SKM-1 treated with dmso at 0.1 percent for 144 hours (cell line): ENCODE measurements at regions not wholly inside any gene's neighbourhood (a gene's known extent, or its start where the extent isn't known, plus 50 kb on each side); places are given as distances from the start of the nearest gene placed in this dataset.

ENCODE experiments used
- DNase-seq: peaks from one replicate; lab custom pipeline; 2025; ENCODE audit not compliant: unreplicated experiment; lab: John Stamatoyannopoulos, UW

DNA sequence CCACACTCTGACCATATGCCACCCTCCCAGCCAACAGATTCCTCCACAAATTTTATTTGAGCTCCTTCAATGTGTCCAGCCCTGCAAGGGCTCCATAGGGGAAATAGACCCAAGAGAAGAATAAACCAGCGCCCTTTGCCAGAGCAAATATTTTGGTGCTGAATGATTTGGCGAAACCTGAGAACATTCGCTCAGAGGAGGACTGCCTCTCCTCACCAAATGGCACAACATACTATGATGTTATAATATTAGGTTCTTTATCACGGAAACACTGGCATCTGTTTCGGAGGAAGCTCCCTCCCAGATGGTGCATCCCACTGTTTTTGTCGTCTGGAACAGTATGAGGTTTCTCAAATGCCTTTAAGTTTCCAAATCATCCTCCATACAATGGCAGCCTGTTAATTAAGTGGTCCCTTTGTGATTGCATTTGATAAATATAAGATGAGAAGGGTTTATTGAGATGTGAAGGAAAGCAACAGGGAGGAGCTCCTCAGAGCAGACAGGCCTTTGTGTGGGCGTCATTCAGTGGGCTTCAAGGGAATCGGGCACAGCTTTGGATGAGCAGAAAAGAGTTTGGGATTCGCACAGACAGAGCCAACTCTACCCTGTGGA, 139.1 kb upstream of the ADRA1B start:
- no peak for DNase-seq

DNA sequence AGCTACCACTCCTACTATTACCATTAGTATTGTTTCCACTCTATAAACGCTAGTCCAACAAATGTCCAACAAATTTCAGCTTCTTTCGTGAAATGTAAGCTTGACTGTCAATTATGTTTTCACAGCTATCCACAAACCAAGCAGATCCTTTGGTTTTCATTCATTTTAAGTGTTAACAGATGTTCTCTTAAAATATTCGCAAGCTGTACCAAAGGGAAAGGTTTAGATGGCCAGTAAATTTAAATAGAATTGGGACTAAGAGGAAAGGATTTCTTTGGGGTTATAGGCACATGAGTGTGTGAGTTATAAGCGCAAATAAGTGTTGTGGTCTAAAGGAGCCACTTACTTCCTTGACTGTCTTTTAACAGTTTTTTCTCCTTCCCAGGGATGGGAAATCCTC, 136.8 kb upstream of the ADRA1B start:
- no peak for DNase-seq

GRCh38 chr5:159780246-159780645, 136.0 kb upstream of the ADRA1B start:
- DNase-seq = no peak

GRCh38 chr5:159781626-159782157, 134.6 kb upstream of the ADRA1B start:
- DNase-seq = no peak

DNA sequence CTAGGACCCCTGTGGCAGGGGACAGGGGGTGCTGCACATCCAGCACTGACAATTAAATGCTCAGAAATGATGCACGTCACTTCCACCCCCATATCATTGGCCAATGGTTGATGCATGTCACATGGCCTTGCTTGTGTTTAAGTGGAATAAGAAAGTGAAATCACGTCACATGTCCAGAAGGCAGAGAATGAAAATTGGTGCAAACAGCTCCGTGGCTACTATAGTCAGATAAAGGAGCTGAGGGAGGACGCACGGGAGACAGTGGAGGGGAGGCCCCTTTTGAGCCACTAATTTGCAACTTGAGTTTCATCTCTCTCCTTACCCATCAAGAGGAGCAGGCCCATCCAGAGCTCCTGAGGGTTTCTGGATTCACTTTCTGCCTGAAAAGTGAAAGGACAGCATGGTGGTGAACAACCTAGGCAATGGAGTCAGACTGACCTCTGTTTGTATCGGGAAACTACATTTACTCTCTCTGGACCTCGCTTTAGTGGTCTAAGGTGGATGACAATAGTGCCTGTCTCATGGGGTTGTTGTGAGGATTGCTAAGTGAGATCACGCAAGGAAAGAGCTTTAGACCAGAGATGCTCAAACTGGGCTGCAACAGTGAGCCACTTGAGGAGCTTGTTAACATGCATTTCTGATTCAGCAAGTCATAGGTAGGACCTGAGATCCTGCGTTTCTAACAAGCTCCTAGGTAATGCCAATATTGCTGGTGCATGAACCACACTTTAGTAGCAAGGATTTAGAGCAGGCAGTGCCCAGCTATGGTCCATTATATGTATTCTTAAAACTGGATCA, 133.9 kb upstream of the ADRA1B start:
- DNase-seq = no peak

DNA sequence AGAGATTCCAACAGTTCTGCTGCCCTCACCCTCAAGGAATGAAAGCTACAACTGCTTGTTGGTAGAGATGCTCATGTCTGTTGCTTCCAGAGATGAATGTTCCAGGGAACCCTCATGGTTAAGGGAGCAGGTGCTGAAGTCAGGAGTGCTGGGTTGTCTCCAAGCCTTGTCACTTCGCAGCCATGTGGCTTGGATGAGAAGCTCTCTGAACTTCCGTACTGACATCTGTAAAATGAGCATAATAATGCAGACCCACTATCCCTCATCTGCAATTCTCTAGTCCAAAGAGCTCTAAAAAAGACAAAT, 133.3 kb upstream of the ADRA1B start:
- DNase-seq = no peak

DNA sequence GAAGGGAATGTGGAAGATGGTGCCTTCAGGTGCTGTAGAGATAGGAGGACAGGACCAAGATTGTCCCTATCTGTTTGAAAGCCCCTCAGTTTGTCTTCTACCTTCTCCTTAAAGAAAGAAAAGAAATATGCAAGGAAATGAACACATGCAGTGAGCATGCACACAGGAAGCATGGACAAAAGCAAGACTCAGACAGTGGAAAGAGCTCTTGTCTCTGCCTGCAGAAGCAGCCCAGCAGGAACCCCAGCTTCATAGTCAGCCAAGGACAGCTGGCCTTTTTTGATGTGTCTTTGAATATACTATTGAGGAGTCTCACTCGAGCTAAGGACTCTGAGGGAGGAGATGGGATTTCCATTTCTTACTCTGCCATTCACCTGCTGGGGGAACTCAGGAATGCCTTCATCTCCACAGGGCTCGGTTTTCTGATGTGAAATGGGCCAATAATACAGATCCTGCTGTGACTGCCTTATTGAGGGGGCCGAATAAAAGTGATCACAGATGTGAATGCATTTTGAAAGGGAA, 132.5 kb upstream of the ADRA1B start:
- DNase-seq = no peak

DNA sequence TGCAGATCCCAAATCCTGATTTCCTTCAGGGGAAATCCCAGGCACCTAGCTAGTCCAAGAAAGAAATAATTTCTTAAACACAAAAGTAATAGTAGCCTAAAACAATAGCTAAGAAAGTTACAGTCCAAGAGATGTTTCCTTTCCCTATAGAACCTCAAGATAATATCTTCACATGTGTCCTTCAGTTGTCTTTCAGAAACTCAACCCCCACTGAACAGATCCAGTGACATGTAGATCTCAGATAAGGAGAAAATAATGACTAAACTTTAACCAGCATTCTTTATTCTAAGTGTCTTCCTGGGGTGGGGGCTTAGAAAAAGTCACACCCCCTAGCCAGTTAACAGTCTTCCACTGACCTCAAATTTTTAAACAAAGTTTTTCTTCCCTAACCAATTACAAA, 131.3 kb upstream of the ADRA1B start:
- no peak for DNase-seq

DNA sequence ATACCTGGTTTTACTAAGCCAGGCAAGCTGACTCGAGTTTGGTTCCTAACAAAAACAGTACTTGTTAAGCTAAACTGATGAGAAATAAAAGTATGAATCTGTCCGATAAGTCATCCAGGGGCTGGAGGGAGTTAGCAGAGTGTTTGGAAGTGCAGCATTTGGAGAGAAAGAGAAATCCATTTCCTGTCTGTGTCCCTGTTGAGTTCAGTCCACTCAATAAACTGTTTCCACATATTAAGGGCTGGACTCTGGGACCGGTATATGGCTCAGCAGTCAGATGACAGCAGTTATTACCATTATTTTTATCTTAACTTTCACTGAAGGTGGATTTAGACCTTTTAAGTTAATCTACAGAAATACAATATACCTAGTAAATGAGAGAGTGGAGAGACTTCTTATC, 130.6 kb upstream of the ADRA1B start:
- DNase-seq = no peak

DNA sequence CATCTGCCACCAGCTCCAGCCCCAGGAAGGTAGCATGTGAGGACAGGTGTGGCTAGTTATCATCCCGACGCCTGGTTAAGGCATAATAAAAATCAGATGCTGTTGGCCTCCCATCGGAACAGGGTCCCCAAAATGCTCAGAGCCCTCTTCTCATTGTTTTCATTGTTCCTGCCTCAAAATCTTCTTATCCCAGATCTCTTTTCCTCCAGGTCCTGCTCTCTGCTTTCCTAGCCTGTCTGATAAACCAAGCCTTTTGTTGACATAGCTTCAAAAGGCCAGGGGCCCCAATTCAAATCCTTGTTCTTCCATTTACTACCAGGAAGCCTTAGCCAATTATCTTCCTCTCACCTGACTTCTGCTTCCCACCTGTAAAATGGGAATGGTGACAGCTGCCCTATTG, 130.1 kb upstream of the ADRA1B start:
- DNase-seq = no peak

DNA sequence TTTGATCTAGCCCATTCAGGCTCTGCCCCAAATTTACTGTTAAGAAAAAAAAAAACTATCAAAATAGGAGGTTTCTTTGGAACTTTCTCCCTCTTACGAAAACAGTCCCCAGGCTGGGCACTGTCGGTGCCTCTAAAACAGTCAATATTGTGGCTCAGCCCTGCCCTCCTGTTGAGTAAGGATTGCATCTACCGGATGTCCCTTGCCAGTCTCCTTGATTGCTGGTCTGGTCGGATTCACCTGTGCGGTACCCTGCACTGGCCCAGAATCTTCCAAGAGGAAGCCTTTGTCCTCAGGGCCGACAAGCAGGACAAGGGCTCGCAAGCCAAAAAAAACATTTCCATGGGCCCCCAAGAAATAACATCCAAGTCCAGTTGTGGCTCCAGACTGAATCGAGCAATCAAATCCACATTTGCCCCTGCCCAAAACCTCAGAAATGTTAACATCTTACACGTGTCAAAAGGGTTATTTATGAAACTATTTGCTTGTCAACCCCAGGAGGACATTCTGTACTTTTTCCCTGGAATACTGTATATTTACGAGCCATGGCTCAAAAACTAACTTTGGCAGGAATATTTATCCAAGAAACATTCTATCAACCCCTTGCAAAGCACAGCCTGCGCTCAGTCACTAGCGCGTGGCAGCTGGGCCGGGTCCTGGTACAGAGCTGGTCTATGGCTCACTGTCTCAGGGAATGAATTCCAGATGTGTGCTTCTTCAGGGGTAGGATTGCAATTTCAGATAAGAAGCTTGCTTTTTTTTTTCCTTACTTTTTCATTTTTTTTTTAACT, 129.2 kb upstream of the ADRA1B start:
- no peak for DNase-seq

DNA sequence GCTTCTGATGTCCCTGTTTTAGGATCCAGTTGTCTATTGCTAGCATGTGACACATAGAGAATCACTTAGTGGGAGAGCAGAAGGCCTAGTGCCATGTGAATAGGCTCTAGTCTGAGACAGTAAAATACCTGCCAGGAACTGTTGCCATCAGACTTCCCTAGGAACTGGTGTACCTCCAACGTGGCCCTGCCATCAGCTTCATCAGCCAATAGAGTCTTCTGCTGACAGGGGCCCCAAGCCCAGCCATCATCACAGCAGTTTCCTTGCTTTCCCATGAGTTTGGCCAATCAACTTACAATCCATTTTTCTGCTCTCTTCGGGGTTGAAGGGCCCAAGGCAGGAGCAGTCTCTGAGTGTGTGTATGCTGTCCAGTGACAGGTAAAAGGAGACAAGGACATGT, 128.4 kb upstream of the ADRA1B start:
- no peak for DNase-seq

DNA sequence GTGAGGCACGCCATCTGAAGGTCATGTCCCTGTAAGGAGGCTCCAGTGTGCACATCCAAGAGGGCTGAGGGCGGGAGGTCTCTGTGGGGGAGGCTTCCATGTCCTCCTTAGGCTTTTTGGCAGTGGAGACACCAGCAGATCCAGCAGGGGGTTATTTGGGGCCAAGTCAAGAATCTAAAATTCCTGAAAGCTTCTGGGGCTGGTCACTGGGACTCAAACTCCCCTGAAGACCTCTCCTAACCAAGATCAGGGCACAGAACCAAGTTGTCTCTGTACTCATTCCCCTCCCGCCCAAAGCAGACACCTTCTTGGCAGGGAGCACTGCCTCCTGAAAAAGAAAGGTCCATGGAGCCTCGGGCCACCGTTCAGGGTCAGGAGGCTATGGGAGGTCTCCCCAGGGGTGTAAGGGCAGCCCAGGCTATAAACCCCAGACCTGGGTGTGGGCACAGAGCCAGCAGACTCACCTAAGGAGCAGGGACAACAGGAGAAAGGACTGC, 127.4 kb upstream of the ADRA1B start:
- DNase-seq = no peak

- no peak for DNase-seq
Measured at GRCh38 chr5:159792180-159792579, 124.1 kb upstream of the ADRA1B start.

GRCh38 chr5:159797261-159797970, 118.9 kb upstream of the ADRA1B start:
- no peak for DNase-seq

DNA sequence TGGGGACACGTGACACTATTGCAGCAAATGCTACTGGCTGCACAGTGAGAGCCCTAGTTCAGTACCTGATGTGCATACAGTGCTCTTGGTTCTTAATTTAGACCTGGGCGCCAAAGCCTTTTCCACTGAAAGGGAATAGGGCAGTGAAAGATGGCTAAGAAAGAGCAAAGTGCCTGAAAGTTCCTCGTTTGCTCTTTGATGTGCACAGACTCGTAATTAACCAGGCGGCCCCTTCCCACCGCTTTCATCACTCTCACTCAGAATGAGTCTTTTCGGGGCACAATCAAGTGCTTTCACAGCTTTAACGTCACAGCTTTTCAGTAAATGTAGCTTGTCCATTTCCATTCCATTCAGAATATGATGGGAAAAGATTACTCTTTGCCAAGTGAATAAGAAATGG, 116.6 kb upstream of the ADRA1B start:
- DNase-seq = no peak

DNA sequence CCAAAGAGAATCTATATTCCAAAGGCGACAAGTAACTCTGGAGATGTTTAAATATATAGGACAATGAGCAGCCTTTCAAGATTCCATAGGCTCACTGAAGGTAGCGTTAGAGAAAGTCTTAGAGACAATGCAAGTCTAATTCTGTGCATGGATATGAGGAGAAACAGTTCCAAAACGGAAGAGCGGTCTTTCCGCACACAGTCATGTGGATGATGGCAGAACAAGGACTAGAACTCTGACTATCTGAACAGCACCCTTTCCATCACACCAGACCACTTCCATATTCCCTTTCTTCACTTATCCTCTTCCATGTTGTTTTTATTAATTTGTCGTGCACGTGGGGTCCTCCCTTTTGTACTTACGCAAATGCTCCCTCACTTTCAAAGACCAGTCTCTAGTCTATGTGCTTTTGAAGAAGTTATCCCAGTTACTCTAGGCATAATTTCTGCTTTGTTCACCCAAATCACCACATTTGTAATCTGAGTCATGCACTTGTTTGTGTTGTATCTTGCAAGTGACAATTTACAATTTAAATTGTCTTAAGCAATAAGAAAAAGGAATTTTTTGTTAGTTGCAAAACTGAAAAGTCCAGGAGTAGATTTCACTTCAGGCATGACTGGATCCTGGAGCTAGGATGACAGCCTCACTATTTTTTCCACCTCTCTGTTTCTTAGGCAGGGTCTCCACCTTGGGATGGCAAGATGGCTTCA, 116.0 kb upstream of the ADRA1B start:
- no peak for DNase-seq

GRCh38 chr5:159801303-159801702, 115.0 kb upstream of the ADRA1B start:
- DNase-seq = no peak

- DNase-seq = peak; percentile 72
Measured at GRCh38 chr5:159802661-159803060, 113.6 kb upstream of the ADRA1B start.

GRCh38 chr5:159804121-159804520, 112.2 kb upstream of the ADRA1B start:
- no peak for DNase-seq
